NCI-H510A (cell line): ENCODE measurements at regions not wholly inside any gene's neighbourhood (a gene's known extent, or its start where the extent isn't known, plus 50 kb on each side); places are given as distances from the start of the nearest gene placed in this dataset.
A peak's percentile ranks its signal among the peaks of the same experiment; 100 is the strongest.

Source experiments
- DNase-seq: peaks from one replicate; lab custom pipeline; 2025; lab: John Stamatoyannopoulos, UW

DNA sequence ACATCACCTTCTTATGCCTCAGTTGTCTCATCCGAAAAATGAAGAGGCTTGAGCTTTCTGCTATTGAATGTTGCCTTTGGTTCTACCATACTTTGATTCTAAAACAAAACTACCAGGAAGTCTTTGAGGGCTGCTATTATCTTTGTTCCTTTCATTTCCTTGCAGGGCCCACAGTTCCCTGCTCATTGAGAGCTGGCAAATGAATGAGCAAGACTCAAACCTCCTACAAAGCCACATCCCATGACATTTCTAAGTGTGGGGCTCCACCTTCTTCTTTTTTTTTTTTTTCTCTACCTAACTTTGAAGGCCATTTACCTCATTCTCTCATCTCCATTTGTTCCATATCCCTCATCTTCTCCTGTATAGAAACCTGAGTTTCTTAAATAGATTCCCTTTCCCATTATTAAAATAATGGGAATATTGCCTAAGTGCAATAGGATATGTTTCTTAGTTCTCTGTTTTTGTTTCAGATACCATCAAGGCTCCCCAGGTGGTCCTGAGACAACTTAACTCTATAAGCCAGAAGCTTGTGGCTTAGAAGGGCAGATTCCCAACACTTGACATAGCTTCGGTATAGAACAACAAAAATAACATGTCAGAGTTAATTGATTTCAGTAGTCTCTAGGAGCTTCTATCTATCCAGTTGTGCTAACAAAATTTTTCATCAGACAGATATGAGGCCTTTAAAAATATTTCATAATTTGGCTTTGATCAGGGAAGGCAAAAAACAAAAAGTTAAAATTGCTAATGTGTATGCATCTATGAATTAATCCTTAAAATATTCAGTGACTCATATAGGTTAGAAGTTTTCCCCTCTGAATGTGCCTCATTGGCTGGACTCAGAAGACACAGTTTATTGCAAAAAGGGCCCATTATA is 951.6 kb downstream of the TUSC7 start:
- DNase-seq = no peak

DNA sequence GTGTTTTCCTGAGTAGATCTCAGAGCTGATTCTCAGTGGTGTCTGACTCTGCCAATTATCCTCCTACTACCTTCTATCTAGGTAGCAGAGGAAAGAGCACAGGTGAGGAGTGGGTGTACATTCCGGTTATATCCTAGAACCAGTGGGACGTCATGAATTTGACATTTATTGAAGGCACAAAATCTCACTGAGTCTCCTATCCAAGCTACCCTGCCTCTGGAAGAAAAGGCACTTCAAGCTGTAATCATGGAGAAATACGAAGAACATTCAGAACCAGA is 952.2 kb downstream of the TUSC7 start:
- no peak for DNase-seq

DNA sequence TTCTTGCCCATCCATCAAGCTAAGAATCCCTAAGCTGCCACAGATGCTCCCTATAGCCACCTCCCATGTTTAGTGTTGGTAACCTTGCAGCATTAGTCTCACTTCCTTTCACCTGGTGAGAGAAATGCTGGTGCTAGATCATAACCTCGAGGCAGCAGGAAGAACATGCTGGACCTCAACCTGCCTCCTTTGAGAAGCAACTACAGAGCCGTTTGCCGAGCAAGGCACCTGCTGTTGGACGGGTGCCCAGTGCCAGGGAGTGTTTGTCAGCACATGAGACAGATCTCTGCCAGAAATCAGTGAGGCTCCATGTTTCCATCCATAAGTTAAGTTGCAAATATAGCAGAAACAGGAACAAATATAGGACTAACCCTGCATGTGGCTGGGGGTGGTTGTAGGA is 955.7 kb downstream of the TUSC7 start:
- no peak for DNase-seq

DNA sequence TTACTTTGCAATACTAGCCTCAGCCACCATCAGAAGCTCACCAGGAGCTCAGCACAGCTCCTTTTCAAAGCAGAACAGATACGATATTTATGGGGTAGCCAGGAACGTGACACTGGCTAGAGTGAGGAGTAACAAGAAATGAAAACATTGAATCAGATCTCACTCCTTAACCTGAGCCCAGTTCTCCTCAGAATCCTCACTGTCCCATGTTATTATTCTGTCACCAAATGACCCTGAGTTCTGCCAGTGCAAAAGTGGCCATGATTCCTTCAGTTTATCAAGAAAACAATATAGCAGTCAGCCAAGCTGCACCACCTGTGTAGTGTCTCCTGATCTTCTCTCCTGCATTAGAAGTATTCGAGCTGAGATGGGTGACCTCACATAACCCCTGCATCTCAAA is 956.7 kb downstream of the TUSC7 start:
- no peak for DNase-seq

DNA sequence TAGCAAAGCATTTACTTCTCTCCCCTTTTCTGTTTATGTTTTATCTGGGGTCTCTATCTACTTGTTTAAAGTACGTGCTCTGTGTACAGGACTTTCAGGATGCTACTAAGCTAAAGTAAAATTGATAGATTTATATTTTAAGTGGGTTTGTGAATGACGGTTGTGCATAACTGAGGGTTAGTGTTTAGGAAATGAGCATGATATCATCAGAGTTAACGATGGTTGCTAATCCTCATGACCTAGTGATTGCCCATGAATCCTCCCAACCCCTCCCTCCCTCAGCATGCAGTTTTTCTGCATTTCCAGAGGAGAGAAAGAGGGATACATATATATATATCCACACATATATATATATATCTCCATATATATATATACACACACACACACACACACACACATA is 957.2 kb downstream of the TUSC7 start:
- no peak for DNase-seq

DNA sequence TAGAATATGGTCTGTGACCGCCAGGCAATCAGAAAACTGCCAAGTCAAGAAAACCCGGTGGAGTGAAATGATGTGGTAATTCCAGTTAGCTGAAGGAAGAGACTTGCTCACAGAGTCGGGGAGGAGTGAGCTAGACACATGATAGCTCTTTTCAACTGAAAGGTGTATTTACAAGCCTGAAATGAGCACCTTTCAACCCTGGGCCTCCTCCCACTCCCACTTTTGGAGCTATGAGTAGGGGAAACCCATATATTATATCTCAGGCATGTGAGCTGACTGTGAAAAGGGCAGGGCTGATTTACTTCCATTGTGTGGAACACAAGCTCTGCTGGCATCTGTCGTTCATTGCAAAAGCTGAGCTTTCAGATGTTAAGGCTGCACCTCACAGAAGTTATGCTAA is 960.2 kb downstream of the TUSC7 start:
- no peak for DNase-seq

DNA sequence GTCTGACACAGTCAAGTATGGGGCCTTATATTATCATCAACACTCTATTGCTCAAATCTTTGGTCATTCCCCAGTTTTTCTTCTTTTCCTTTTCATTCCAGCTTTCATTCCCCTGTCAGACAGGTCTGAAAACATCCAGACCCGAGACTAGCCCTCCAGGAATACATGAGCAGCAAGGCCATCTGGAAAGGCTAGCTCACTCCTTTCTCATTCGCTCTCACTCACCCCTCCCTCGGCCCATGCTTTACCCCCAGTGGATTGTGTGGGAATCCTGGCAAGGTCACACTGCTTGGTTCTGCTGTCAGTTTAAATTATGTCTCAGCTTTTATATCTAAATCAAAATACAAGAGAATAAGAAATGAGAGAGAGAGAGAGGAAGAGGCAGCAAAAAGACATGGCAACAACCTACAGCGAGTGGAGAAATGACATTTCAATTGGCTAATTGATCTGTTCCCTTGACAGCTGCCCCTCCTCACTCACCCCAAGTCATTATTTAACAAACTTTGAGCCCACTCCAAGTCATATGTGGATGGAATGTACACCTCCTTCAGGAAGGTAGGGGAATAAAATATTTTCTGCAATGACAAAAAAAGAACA is 962.2 kb downstream of the TUSC7 start:
- DNase-seq = no peak

DNA sequence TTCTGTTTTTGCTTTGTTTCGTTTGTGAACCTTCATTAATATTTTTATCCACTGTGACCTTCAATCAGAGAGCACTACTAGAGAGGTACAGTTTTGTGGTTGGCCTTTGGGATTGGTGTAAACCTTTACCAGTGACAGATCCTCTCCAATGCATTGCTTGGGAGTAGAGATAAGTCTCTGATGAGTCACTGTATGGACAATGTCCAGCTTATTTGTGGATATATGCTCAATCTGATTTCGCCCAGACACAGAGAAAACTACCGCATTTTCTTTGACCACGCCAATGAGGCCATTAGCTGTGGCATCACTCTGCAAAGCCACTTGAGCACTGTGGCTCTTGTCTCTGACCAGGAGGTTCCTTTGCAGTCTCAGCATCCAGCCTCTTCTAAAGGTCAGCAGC is 964.7 kb downstream of the TUSC7 start:
- no peak for DNase-seq

DNA sequence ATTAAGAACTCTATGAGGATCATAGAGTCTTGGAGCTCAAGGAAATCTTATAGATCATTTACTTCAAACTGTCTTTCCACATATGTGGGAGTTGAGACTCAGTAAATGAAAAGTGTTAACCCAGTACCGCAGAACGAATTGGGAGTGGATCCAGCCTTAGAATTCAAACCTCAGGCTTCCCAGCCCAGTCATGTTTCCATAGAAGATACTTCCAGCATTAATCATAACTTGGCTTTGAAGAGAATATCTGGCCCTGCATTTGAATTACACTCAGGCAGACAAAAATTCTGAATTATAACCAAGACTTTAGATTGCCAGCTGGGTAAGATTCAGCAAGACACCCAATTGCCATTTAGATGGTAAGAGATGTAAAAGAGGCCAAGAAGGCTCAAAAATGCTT is 972.0 kb downstream of the TUSC7 start:
- DNase-seq = no peak

DNA sequence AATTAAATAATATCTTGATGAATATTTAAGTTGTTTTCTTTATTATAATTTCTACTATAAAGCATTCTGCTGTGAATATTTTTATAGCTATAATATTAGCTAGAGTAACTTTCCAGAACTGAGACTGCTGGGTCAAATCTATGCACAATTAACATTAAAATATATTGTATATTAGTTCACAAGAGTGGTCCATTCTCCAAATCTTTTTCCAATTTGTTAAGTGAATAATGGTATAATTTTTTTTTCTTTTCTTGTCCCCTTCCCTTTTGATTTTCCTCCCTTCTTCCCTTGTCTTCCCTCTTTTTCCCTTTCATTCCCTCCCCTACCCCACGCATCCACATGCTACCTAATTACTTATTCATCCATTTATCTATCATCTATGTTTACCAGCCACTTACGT is 977.5 kb downstream of the TUSC7 start:
- no peak for DNase-seq

DNA sequence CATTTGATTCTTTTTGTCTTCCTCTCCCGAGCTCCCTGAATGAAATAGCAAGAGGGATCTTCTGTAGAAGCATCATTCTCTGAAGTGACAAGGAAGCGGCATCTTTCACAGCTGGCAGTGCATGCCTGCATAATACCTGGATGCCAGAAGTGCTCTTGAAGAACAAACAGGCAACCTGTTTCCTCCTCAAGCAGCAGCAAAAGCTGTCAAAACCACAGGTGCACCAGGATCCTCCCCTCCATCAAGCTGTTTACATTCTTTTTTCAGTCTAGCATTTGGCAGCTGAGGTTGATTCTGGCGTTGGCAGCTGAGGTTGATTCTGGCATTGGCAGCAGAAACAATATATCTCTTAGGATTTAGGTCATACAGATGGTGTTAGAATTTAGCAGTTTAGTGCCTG is 979.0 kb downstream of the TUSC7 start:
- DNase-seq = peak; percentile 16

DNA sequence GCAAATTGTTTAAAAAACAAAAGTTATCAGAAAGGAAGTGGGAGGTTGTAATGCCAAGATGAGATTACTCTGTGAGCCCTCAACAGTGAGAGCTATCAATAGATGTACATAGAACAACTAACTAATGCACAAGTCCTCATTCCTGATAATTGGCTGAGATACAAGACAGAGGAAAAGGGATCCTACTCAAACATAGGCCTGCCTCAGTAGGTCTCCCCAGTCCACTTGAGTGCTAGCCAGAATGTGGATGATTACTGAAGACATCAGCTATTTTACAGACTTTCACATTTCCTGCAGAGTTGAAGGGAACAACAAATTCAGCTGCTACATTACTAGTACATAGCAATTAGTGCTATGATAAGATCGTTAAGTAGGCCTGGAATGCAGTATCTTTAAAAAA is 981.9 kb downstream of the TUSC7 start:
- no peak for DNase-seq

DNA sequence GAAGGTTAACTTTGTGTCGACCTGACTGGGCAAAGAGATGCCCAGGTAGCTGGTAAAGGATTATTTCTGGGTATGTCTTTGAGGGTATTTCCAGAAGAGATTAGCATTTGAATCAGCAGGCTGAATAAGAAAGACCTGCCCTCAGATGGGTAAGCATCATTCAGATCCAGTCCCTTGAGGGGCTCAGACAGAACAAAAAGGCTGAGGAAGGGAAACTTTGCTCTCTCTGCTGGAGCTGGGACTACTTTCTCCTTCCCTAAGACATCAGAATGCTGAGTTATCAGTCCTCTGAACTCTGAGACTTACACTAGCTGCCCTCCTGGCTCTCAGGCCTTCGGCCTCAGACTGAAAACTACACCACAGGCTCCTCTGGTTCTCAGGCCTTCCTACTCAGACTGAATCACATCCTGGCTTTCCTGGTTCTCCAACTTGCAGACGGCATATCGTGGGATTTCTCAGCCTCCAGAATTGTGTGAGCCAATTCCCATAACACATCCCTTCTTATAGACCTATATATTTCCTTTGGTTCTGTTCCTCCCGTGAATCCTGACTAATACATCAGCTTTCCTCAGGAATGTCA is 982.9 kb downstream of the TUSC7 start:
- DNase-seq = no peak

DNA sequence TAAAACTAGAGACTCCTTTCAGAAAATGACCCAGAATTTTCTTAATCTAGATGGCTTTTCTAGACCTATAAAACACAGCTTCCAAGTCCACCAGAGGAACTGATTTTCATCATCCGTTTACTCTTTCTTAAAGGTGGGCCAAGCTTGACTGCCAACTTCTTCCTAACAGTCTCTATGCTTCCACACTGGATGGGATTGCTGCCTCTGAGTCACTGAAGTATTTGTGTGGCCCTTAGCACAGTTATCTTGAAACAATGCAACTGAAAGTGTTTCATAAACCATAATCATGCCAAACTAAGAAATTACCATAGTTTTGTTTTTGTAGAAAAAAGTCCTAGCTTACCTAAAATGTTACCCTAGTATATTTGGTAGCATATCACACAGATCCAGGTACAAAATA is 985.7 kb downstream of the TUSC7 start:
- no peak for DNase-seq

DNA sequence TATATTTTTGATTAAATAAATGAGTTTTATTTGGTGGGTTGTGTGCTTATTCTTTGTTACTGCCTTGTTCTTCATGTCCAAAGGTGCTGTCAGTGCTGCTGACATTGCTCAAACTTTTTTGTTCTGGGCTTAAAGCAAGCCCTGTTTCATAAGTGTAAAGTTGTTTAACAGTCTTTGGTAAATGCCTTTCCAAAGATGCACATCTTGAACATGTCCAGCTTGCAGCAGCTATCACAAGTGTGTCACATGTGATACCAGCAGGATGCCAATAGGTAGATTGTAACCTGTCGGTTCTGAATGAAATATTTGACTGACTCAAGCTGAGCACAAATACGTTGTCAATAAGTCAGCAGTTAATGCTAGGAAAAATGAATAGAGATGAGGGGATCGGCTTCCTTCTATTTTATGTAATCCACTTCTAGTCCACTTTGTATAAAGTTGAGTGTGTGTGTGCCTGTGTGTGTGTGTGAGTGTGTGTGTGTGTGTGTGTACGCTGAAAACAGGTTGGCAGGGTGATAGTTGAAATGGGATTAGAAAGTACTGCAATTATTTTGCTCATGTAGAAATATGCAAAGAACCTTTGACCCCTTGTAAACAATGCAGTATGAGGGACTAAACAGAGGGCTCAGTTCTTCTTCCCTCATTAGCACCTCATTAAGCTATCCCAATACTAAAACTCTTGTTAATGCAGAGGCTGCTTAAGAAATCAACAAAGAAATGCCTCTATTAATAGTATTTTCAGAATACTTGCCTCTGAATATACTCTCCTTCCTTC is 986.5 kb downstream of the TUSC7 start:
- DNase-seq = no peak

DNA sequence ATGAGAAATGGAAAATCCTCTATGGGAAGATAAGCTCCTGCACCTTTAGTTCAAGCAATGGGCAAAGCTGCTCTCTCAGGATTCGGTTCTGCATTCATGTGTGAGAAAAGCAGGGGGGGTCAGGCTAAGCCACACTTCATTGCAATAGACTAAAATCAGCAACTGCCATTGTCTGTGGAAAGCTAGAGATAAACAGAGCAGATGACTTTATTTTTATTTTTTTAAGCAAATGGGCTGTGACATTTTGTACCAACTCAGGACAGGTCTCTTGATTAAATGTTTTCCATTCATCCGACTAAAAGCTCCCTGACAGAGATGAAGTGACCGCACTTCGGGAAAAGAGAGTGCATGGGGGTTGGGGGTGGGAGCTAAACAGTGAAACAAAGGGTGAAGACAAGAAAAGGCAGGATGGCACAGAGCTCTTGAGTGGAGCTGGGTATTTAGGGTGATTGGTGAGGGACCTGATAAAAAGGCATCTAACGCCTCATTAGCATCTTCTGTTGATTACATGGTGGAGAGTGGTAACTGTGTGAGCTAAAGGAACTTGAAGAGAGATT is 987.4 kb downstream of the TUSC7 start:
- DNase-seq = no peak

DNA sequence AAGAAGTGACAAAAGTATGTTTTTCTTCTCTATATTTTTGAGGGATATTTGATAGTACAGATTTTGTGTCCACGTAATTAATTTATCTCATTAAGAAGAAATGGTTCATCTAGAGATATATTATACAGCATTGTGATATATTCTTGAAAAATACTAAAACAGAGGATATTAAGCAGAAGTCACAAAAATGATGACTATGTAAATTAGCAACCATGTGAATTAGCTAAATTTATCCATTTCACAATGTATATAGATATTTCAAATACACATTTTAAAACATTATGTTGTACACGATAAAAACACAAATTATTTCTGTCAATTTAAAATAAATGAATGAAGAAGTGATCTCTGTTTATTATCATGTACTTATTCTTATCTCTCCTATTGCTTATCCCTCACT is 989.5 kb downstream of the TUSC7 start:
- DNase-seq = no peak

DNA sequence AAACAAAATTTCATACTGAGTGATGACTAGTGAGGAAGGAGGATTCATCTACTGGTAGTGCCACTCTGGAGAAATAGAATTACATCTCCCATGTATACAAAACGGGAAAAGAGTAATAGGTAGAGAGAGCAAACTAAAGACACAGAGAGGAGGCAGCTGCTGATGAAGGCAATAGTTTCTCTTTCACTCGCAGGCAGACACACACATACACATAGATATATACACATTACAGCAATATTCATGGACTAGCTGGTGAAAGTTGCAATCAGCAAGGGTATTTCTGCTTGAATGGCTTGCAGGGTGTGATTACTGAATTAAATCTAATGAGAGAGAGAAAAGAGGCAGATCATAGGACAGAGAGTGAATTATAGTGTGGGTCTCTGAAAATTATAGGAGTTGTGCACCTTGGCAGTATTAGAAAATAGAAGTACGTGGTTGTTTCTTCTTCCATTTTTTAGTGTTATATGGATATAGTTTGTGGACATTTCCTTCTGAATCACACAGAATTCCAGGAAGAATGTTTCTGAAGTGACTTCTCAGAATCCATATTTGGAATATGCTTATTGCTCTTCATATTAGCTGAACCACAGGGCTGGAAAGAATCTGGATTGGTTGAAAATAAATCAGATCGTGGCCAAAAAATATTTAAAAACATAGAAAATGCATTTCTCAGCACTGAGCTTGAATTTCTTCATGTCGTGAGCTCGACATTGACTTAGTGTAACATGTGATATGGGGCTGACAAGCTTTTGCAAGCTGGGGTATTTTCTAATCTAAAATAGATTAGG is 991.2 kb downstream of the TUSC7 start:
- no peak for DNase-seq

DNA sequence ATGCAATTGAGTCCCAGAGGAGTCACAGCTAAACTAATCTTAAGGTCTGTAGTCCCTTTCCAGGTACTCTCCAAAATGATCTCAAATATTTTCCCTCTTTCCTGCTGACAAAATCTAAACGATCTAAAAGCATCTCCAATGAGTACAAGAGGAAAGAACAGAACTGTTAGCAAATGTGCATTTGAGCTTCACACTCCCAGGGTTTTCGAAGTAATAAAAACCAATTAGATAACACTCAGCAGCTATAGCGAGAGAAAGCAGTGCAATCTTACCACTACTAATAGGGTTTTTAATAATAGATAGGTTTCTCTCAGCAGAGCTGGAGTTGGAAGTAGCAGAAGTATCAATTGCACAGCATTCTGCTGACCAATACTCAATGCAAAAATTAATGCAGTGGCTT is 995.4 kb downstream of the TUSC7 start:
- no peak for DNase-seq

DNA sequence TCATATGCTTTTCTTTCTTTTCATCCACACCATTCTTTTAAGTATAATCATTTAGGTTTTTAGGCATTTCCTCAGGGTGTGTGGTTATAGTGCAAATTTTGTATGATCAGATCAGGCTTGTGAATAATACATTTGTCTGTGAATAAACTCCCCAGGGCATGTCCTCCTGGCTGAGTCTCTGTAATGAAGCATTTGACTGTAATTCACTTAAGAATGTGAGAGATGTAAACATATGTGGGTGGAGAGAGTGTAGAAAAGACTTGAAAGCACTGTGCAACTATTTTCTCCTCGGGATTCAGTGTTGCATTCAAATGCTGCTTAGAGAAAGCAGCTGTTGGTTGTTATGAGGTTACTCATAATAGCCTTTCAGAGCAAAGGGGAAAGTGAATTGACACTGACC is 996.5 kb downstream of the TUSC7 start:
- no peak for DNase-seq

DNA sequence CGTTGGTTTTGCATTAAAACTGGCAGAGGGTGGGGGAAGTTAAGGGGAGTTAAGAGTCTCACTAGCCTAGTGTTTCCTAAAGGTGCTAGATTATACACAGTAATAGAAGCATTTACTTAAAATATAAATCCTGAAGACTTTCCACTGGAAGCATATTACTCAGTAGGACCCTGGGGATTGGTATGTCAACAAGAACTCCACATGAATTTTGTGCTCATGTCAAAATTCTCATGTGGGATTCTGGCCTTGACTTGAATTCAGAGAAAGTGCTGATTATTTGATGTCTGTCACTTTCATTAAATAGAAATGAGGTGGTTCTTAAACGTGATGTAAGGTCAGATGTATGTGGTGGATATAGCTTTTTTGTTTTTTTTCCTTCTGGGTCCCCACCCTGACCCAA is 997.2 kb downstream of the TUSC7 start:
- DNase-seq = no peak

DNA sequence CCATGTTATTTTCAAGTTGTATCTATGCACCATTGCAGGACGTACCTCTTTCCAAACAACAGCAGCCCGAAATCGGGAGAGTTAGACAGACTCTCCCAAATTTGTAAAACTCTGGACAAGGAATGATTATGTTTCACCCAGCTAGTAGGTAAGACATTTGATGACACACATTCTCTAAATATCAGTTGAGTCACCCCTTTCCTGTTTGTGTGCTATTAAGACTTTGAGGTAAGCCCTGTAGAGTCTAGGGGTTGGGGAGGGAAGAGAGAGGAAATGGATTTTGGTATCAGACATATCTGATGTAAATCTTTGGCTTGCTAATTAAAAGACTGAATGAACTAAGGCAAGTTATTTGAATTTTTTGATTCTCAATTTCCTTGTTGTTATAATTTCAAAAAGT is 999.0 kb downstream of the TUSC7 start:
- DNase-seq = no peak
